NCI-H446 (cell line): ENCODE measurements at regions not wholly inside any gene's neighbourhood (a gene's known extent, or its start where the extent isn't known, plus 50 kb on each side); places are given as distances from the start of the nearest gene placed in this dataset.

Experiments used
- DNase-seq, 2 experiments: peaks; one replicate each; lab custom pipeline; 2025; lab: John Stamatoyannopoulos, UW

DNA sequence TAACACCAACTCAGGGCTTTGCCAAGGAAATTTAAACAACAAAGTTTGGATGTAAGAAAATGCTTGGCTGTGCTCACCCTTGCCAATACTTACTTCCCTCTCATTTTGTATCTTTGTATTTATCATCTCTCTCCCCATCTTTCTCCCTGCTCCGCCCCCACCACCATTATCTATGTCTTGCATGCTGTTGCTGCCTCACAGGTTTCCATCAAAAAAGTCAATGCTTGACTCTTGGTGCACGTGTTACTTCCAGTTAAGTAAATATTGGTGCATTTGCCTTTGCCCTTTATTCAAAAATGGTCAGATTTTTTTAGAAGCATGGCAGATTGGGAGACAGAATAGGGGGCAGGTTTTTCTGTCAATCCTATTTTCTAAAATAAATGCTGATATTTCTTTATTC is 626.0 kb downstream of the ACTR3B start:
- no peak for DNase-seq

DNA sequence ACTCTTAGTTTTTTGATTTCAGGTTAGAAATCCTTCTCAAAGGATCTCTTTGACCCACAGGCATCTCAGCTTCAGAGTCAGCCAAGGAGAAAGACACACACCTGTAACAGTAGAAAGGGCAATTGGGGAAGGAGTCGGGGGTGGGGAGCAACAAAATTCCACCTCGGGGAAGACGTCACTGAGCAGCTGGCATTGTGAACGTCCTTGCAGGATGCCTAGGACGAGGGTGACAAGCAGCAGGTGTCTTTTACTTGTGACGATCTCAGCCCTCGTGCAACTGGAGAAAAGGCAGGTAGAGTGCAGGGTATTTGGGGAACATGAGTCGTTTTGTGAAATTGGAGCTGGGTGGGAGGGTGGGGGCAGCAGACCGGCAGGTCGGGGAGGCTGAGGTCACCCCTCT is 627.0 kb downstream of the ACTR3B start:
- DNase-seq, result no peak

DNA sequence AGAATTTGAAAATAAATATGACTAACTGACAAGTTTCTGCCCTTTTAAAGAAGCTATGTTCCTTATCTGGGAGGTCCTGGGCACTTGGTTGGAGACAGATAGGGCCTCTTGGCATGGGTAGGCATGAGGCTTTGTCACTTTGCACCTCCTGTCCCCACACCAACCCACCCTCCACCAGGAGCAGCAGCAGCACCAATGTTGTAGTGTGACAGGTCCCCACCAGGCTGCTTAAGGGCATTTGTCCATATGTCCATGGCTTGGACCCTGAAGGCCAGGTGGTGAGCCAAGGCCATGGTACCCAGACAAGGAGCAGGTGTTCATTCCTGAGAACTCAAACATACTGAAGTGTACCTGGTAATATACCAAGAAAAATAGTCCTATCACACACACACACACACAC is 629.1 kb downstream of the ACTR3B start:
- DNase-seq, result no peak

DNA sequence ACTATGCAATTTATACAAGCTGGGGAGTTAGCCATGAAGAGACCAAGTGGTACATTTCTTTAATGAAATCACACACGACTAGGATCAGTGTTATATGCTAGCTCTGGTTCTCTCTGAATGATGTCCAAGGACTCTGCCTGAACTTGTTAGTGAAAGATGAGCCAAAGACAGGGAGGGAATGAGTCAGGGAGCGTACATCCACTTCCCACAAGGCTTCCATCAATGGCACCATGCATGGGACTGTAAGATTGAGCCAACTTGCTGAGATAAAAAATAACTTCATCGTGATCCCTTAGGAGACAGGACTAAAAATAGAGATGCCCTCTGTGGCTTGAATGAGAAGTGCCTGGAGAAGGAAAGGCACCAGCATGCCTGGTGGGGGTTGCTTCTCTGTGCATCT is 629.7 kb downstream of the ACTR3B start:
- no peak for DNase-seq

GRCh38 chr7:153390955-153391354 is 631.4 kb downstream of the ACTR3B start:
- no peak for DNase-seq

- no peak for DNase-seq
Measured at GRCh38 chr7:153392726-153393125, 633.2 kb downstream of the ACTR3B start.

DNA sequence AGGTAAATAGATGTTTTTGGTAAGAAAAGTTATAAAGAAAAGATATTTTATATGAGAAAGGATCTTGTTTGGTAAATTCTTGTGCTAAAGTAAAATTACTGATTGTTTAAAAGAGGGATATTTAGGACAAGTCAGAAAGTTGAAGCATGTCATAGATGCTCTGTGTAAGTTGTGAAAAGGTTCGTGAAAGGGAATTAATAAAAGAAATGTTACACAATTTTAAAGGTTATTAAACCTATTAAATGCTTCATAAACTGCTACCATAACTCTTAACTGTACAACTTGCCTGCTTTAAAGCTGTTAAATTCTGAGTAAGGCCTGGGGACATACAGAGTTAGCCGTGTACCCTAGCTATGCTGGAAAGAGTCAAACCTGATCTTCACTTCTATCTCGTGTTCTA is 634.1 kb downstream of the ACTR3B start:
- DNase-seq, result no peak

GRCh38 chr7:153396475-153396874 is 636.9 kb downstream of the ACTR3B start:
- DNase-seq, result no peak

DNA sequence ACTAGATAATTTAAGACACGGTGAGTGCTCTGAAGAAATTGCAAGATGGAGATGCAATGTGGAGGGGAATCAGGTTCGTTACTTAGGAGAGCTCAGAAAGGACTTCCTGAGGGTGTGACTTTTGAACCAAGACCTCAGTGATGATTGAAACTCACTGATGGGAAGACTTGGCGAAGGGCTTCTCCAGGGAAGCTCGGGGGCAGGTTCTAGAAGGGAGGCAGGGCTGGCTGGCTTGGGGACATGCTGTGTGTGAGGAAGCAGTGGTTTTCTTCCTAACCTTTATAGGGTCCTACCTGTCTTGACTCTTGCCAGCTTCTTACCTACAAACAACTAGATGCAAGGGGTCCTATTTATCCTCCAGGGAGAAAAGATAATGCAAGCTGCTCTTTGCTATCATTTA is 637.9 kb downstream of the ACTR3B start:
- DNase-seq, result no peak

GRCh38 chr7:153397906-153398305 is 638.4 kb downstream of the ACTR3B start:
- no peak for DNase-seq

- no peak for DNase-seq
Measured at GRCh38 chr7:153398370-153398769, 638.8 kb downstream of the ACTR3B start.

- no peak for DNase-seq
Measured at GRCh38 chr7:153398789-153399553, 639.4 kb downstream of the ACTR3B start.

GRCh38 chr7:153399554-153399940 is 640.0 kb downstream of the ACTR3B start:
- DNase-seq, result no peak

GRCh38 chr7:153400735-153401593 is 641.4 kb downstream of the ACTR3B start:
- DNase-seq, result no peak

GRCh38 chr7:153401795-153402720 is 642.5 kb downstream of the ACTR3B start:
- DNase-seq, result no peak

DNA sequence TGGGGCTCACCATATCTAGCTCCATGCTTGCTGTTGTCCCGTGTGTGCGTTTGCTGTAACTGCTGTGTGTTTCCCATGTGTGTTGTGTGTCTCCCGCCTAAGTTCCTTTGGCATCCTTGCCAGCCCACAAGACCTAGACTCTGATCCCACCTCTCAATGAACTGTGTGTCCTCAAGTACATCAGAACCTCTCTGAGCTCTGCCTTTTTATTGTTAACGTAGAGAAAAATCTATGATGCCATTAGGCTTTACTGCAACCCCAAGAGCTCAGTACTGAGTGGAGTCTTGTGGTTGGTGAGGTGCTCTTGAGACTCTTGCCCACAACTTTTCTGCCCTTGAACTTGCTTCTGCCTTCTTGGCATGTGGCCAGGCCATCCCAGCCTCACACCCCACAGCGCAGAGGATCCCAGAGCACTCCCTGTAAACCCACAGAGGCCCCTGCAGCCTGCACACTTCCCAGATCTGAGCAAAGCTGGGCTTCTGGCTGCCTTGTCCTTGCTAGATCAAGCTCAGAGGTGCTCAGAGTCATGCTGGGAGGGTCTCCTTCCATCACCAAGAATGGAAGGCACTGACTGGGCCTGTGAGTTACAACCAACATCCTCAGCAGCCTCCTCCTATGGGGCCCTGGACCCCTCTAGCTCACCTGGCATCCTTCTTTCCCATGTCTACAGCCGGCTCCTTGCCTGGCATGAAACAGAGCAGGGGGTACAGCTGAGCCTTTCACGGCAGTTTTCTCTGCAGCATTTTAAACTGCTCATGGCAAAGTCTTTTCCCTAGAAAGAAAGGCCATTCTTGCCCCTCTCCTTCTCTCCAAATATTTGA is 643.4 kb downstream of the ACTR3B start:
- DNase-seq, result no peak

DNA sequence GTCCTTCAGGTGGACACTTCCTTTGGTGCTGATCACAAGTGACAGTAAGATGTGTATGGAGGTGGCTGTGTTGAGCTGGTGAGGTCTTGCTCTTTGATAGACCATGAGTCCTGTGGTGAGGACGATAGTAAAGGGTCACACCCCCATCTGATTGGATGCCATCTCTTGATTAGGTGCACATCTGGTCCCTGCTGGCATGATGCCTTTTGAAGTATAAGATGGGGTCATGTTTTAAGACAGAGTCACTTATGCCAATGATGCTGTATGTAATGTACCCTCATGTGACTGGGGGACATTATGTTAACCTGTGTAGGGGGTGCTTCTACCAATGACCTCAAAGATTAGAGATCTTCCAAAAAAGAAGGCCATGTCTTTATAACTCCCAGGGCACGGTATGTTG is 644.6 kb downstream of the ACTR3B start:
- no peak for DNase-seq

GRCh38 chr7:153404781-153405279 is 645.3 kb downstream of the ACTR3B start:
- DNase-seq, result no peak

- no peak for DNase-seq
Measured at GRCh38 chr7:153405704-153406485, 646.3 kb upstream of the DPP6 start.

DNA sequence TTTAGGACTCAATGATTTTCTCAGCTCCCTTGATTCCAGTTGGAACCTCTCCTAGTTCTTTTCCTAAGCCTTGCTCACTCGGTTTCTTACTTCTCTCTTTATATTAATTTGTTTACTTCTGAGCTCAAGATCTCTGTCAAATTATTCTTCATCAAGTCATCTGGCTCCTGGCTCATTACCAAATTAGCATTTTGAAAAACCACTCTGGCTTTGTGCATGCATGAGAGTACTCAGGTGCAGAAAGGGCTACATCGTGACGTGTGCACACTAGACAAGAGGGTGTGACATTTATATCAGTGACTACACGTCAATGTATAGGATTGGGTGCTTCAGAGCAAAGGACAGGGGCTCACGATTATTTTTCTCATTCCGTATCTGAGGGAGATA is 645.7 kb upstream of the DPP6 start:
- DNase-seq, result no peak
